H1 (cell line): ENCODE measurements at regions not wholly inside any gene's neighbourhood (a gene's known extent, or its start where the extent isn't known, plus 50 kb on each side); places are given as distances from the start of the nearest gene placed in this dataset.

Experiments
- CTCF ChIA-PET: fragments of 300-600 bp; sonication (Branson Sonifier 250); formaldehyde crosslinking; loops from one replicate; lab custom pipeline; 2021; ENCODE audit not compliant: partially characterized antibody; lab: Charles Lee
- POLR2A ChIA-PET: fragments of 300-600 bp; sonication (Branson Sonifier 250); formaldehyde crosslinking; loops from one replicate; lab custom pipeline; 2021; ENCODE audit warnings: inconsistent platforms; ENCODE audit not compliant: partially characterized antibody; lab: Charles Lee
- DNase-seq, 2 experiments: peaks; one replicate each; pipeline versions ENCODE4 v3.0.0 to v3.0.0-alpha.2; 2010 to 2022; ENCODE audit warnings: low spot score in 2 of 2, low read depth in 1 of 2, mixed read lengths in 1 of 2
- FAIRE-seq: peaks from 2 replicates; lab custom pipeline; 2011; peaks lifted over from hg19 to GRCh38; lab: Jason Lieb, UNC
- H2AFZ ChIP-seq: 2 replicates; pipeline ENCODE4 v1.8.1; 2012; ENCODE audit warnings: low read length, inconsistent platforms
- H2AK5ac ChIP-seq: 2 replicates; pipeline ENCODE4 v1.6.1; 2013; ENCODE audit warnings: low read depth, low read length
- H2BK120ac ChIP-seq: replicated peaks from 2 replicates; pipeline ENCODE3; 2013; ENCODE audit warnings: low read depth, low read length, inconsistent platforms
- H2BK12ac ChIP-seq: 2 replicates; pipeline ENCODE4 v1.6.1; 2013; ENCODE audit warnings: low read depth, low read length
- H2BK15ac ChIP-seq: 2 replicates; pipeline ENCODE4 v1.6.1; 2013; ENCODE audit warnings: low read length
- H2BK20ac ChIP-seq: 2 replicates; pipeline ENCODE4 v1.6.1; 2013; ENCODE audit warnings: low read length
- H2BK5ac ChIP-seq: 2 replicates; pipeline ENCODE4 v1.6.1; 2013; ENCODE audit warnings: low read depth, low read length
- H3K14ac ChIP-seq: 2 replicates; pipeline ENCODE4 v1.6.1; 2013; ENCODE audit warnings: inconsistent platforms; ENCODE audit not compliant: insufficient read length
- H3K18ac ChIP-seq: 2 replicates; pipeline ENCODE4 v1.6.1; 2013; ENCODE audit warnings: low read length; ENCODE audit errors: extremely low read depth
- H3K23ac ChIP-seq: 2 replicates; pipeline ENCODE4 v1.6.1; 2013; ENCODE audit warnings: inconsistent platforms; ENCODE audit not compliant: insufficient read length
- H3K23me2 ChIP-seq: 2 replicates; pipeline ENCODE4 v1.6.1; 2013; ENCODE audit warnings: low read depth, low read length
- H3K27ac ChIP-seq: 2 replicates; pipeline ENCODE4 v1.6.1; 2011; ENCODE audit warnings: low read depth, low read length, inconsistent platforms
- H3K27me3 ChIP-seq, 4 experiments: replicated peaks in 1 of 4; 1 replicate in 1 of 4; 2 replicates in 3 of 4; pipeline versions ENCODE4 v1.6.1 to v1.8.1; 2011 to 2013; ENCODE audit warnings: low read length in 3 of 4, mild to moderate bottlenecking in 3 of 4, inconsistent platforms in 2 of 4, mixed read lengths in 2 of 4, moderate library complexity in 1 of 4; ENCODE audit not compliant: control insufficient read depth in 3 of 4, insufficient read depth in 3 of 4; ENCODE audit errors: extremely low read depth in 1 of 4
- H3K36me3 ChIP-seq, 4 experiments: 2 replicates each; pipeline versions ENCODE4 v1.6.1 to v1.8.1; 2011 to 2013; ENCODE audit warnings: mild to moderate bottlenecking in 4 of 4, low read length in 3 of 4, moderate library complexity in 2 of 4, control low read depth in 1 of 4, inconsistent platforms in 1 of 4; ENCODE audit not compliant: insufficient read depth in 4 of 4, control insufficient read depth in 2 of 4
- H3K4ac ChIP-seq: replicated peaks from 2 replicates; pipeline ENCODE3; 2013; ENCODE audit warnings: low read length, low read depth, mixed read lengths, inconsistent platforms; ENCODE audit not compliant: insufficient read length
- H3K4me1 ChIP-seq, 4 experiments: replicated peaks in 1 of 4; 1 replicate in 1 of 4; 2 replicates in 3 of 4; pipeline versions ENCODE4 v1.6.1 to v1.8.1; 2011 to 2013; ENCODE audit warnings: low read length in 3 of 4, inconsistent platforms in 2 of 4, mixed read lengths in 1 of 4; ENCODE audit not compliant: insufficient read depth in 4 of 4, control insufficient read depth in 3 of 4
- H3K4me2 ChIP-seq, 2 experiments: 2 replicates each; pipeline versions ENCODE4 v1.6.1 to v1.8.1; 2011 to 2013; ENCODE audit warnings: low read depth in 2 of 2, low read length in 2 of 2, control low read depth in 1 of 2, inconsistent platforms in 1 of 2, mild to moderate bottlenecking in 1 of 2; ENCODE audit not compliant: insufficient read depth in 1 of 2
- H3K4me3 ChIP-seq, 4 experiments: fragments of 200-600, 300-600 bp in 1 of 4; sonication (generic), shearing (Covaris generic), sonication (Bioruptor Twin) in 1 of 4; 2 replicates each; pipeline versions ENCODE4 v1.5.1 to v1.8.1; 2011 to 2016; ENCODE audit warnings: low read length in 4 of 4, low read depth in 3 of 4, control low read depth in 2 of 4, inconsistent platforms in 2 of 4, mild to moderate bottlenecking in 2 of 4, mixed read lengths in 1 of 4, moderate library complexity in 1 of 4; ENCODE audit not compliant: insufficient read depth in 2 of 4; ENCODE audit errors: extremely low read depth in 1 of 4
- H3K56ac ChIP-seq: replicated peaks from 2 replicates; pipeline ENCODE3; 2013; ENCODE audit warnings: low read depth, mild to moderate bottlenecking, mixed read lengths, low read length, inconsistent platforms; ENCODE audit not compliant: insufficient read length
- H3K79me1 ChIP-seq: 2 replicates; pipeline ENCODE4 v1.6.1; 2013; ENCODE audit warnings: low read depth, low read length, control low read depth
- H3K79me2 ChIP-seq, 2 experiments: 2 replicates each; pipeline versions ENCODE4 v1.6.1 to v1.8.1; 2012 to 2013; ENCODE audit warnings: low read length in 2 of 2, mild to moderate bottlenecking in 2 of 2, inconsistent platforms in 1 of 2; ENCODE audit not compliant: insufficient read depth in 2 of 2, control insufficient read depth in 1 of 2
- H3K9ac ChIP-seq, 4 experiments: replicated peaks in 1 of 4; 1 replicate in 1 of 4; 2 replicates in 3 of 4; pipeline versions ENCODE4 v1.6.1 to v1.8.1; 2011 to 2013; ENCODE audit warnings: low read depth in 3 of 4, low read length in 3 of 4, control low read depth in 2 of 4, mild to moderate bottlenecking in 2 of 4, moderate library complexity in 2 of 4, inconsistent platforms in 1 of 4; ENCODE audit errors: extremely low read depth in 1 of 4
- H3K9me3 ChIP-seq, 2 experiments: 2 replicates each; pipeline versions ENCODE4 v1.6.1 to v1.8.1; 2012 to 2013; ENCODE audit warnings: mild to moderate bottlenecking in 2 of 2, moderate library complexity in 2 of 2, control low read depth in 1 of 2, inconsistent platforms in 1 of 2, low read depth in 1 of 2, low read length in 1 of 2, mixed read lengths in 1 of 2; ENCODE audit not compliant: insufficient read depth in 2 of 2
- H4K20me1 ChIP-seq, 2 experiments: replicated peaks in 1 of 2; 2 replicates each; pipeline versions ENCODE3 to v1.8.1; 2011 to 2013; ENCODE audit warnings: inconsistent platforms in 2 of 2, low read length in 2 of 2, mild to moderate bottlenecking in 1 of 2; ENCODE audit not compliant: insufficient read depth in 2 of 2, control insufficient read depth in 1 of 2
- H4K5ac ChIP-seq: 2 replicates; pipeline ENCODE4 v1.6.1; 2013; ENCODE audit warnings: low read length, low read depth, mixed read lengths, inconsistent platforms; ENCODE audit not compliant: insufficient read length
- H4K8ac ChIP-seq: 2 replicates; pipeline ENCODE4 v1.8.0; 2013; ENCODE audit warnings: mild to moderate bottlenecking, moderate library complexity, low read length, inconsistent platforms; ENCODE audit not compliant: insufficient read depth; ENCODE audit errors: extremely low read depth
- H4K91ac ChIP-seq: replicated peaks from 2 replicates; pipeline ENCODE3; 2013; ENCODE audit warnings: low read length, mixed read lengths, inconsistent platforms; ENCODE audit not compliant: insufficient read length
- ASH2L ChIP-seq: fragments of 200-600, 300-600 bp; sonication (generic); IDR thresholded peaks from one replicate; pipeline ENCODE4 v1.7.1; 2017; ENCODE audit warnings: low read length
- CBX8 ChIP-seq: fragments of 300-800, 300-1000 bp; sonication (generic); IDR thresholded peaks from 2 replicates; pipeline ENCODE4 v1.7.1; 2016; ENCODE audit warnings: low read depth, low read length, borderline replicate concordance
- CHD1 ChIP-seq: IDR thresholded peaks from 2 replicates; pipeline ENCODE4 v1.6.1; 2012; ENCODE audit warnings: low read depth, low read length, improper control_type of control experiment
- E2F6 ChIP-seq: IDR thresholded peaks from 2 replicates; pipeline ENCODE4 v1.6.1; 2012; ENCODE audit warnings: inconsistent platforms
- GABPA ChIP-seq: IDR thresholded peaks from 2 replicates; pipeline ENCODE4 v1.6.1; 2011; ENCODE audit warnings: mild to moderate bottlenecking, low read length, moderate library complexity, borderline replicate concordance; ENCODE audit not compliant: insufficient read depth
- KDM1A ChIP-seq: fragments of 200-600, 300-600 bp; sonication (generic); IDR thresholded peaks from 2 replicates; pipeline ENCODE4 v1.7.1; 2016; ENCODE audit warnings: mild to moderate bottlenecking, low read length, borderline replicate concordance
- NRF1 ChIP-seq: IDR thresholded peaks from 2 replicates; pipeline ENCODE4 v1.6.1; 2011; ENCODE audit warnings: mild to moderate bottlenecking, low read depth, low read length, improper control_type of control experiment
- POLR2A ChIP-seq, 2 experiments: IDR thresholded peaks; 1 replicate in 1 of 2; 2 replicates in 1 of 2; pipeline ENCODE4 v1.6.1; 2011; ENCODE audit warnings: low read depth in 2 of 2, low read length in 2 of 2, mild to moderate bottlenecking in 2 of 2; ENCODE audit errors: control extremely low read depth in 1 of 2
- SP2 ChIP-seq: IDR thresholded peaks from 2 replicates; pipeline ENCODE4 v1.6.1; 2012; ENCODE audit warnings: mild to moderate bottlenecking, low read length, inconsistent platforms
- SP4 ChIP-seq: IDR thresholded peaks from 2 replicates; pipeline ENCODE4 v1.6.1; 2012; ENCODE audit warnings: low read length, inconsistent platforms
- TCF12 ChIP-seq: IDR thresholded peaks from 2 replicates; pipeline ENCODE4 v1.6.1; 2011; ENCODE audit warnings: low read depth, mild to moderate bottlenecking, low read length
- WGBS, 2 experiments: shearing (Covaris generic) in 1 of 2; methylation state at CpG; one replicate each; pipeline versions ENCODE4 v1.1.6 to v1.1.7; 2013 to 2015; ENCODE audit warnings: low lambda C conversion rate in 2 of 2, mixed read lengths in 2 of 2, inconsistent platforms in 1 of 2, low coverage in 1 of 2, missing lambda C conversion rate in 1 of 2; ENCODE audit not compliant: insufficient replicate concordance in 2 of 2, insufficient coverage in 1 of 2, insufficient read length in 1 of 2; ENCODE audit errors: extremely low coverage in 1 of 2, missing lambda C conversion rate in 1 of 2; 5-methylcytosine and 5-hydroxymethylcytosine counted together

DNA sequence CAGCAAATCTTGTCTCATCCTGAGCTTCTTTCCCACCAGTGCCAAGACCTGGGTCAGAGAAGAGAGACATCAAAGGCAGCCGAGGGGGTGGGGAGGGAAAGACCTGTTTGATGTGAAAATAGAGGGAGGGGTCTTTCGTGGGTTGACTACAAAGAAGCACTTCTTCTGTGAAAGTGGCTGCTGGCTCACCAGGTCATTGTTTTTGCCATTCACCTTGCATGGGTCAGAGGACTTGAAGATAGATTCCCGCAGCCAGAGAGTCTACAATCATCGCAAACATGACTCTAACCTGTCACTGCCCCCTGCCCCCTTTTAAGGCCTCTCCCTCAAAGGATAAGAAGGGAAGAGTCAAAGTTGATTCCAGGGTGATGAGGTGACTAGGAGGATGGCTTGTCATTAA, 166.1 kb upstream of the BMPER start:
- ChIA-PET POLR2A (no interaction called here), CTCF (interaction anchor here (1.1 to 1.6 kb wide), 4 partner anchors 14 to 193 kb away, joined by 3 to 9 read pairs (median 4); no protein-coding TSS in a partner anchor)
- Histone ChIP-seq H3K4ac (no peak overlapping the region), H3K9me3 (no peaks in the 10 kb centered on the region), H2BK20ac (no peak overlapping the region), H3K4me3 (no peak overlapping the region), H3K79me1 (no peaks in the 10 kb centered on the region), H2BK5ac (no peak overlapping the region), H3K56ac (no peak overlapping the region), H3K27ac (no peak overlapping the region), H2BK15ac (no peak overlapping the region), H3K27me3 (no peaks in the 10 kb centered on the region), H3K79me2 (no peaks in the 10 kb centered on the region), H4K5ac (no peak overlapping the region), H3K14ac (no peak overlapping the region), H3K4me2 (no peak overlapping the region), H3K9ac (no peak overlapping the region), H3K23ac (no peak overlapping the region), H3K36me3 (no peaks in the 10 kb centered on the region), H3K23me2 (no peaks in the 10 kb centered on the region), H4K20me1 (no peaks in the 10 kb centered on the region), H2AFZ (no peak overlapping the region), H3K4me1 (peaks cover 0 to 5% (median under 1%) of the 10 kb centered on the region in 4 experiments; a peak in 1 of 7 replicates), H4K91ac (no peak overlapping the region), H2BK120ac (no peak overlapping the region), H2BK12ac (no peak overlapping the region), H2AK5ac (no peak overlapping the region), H4K8ac (no peak overlapping the region), H3K18ac (no peak overlapping the region)
- WGBS, 2 experiments: 96% methylated on average over 4 of the region's 4 CpGs; no CpG with 5 or more reads in 1 of the 2 experiments
- TF ChIP-seq CHD1 (no peak), SP2 (no peak), GABPA (no peak), NRF1 (no peak), POLR2A (IDR thresholded peaks at IDR 0.05; ENCODE audit: control extremely low read depth in 1 of 2, low read depth in 2 of 2, low read length in 2 of 2) (no peak), SP4 (no peak), E2F6 (no peak), TCF12 (no peak), KDM1A (no peak), CBX8 (no peak), ASH2L (no peak)
- DNase-seq (no peak), FAIRE-seq (no peak)
